ENCODE measurements at regions not wholly inside any gene's neighbourhood (a gene's known extent, or its start where the extent isn't known, plus 50 kb on each side); places are given as distances from the start of the nearest gene placed in this dataset.
A peak's percentile ranks its signal among the peaks of the same experiment; 100 is the strongest.
"Not testable (repeated sequence)": the region's sequence is repeated elsewhere in the genome, so short reads cannot be mapped to it uniquely, and the experiment has no call there.

GRCh38 chr4:177250056-177250696, 59.5 kb upstream of the NEIL3 start:
- Histone ChIP-seq H3K27me3 (ENCODE audit: low read depth) (peaks cover 7% of the 10 kb centered on the region), H3K4me1 (no peaks in the 10 kb centered on the region), H3K9me3 (no peaks in the 10 kb centered on the region), H3K4me3 (no peak overlapping the region), H3K36me3 (replicated peaks) (no peaks in the 10 kb centered on the region)
- in situ Hi-C loops (cut with MboI; ENCODE audit: low sequenced_read_pairs) = no loop called here
- peak; percentile 54 to 82 for DNase-seq (ENCODE audit: low spot score in 2 of 2)

DNA sequence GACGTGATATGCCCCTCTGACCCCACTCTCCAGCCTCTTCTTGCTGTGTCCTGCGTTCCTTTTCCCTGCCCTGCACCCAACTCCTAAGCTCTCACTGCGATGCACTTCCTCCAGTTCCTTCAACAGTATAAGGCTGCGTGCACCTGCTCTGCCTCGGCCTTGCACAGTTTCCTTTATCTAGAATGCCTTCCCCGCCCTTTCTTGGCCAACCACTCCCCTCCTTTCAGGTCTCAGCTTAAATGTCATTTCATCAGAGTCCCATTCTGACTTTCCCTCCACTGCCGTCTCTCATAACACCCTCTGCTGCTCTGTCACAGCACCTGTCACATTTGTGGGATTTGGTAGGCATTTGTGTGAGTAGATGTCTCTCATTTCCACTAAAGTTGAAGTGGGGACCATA, 58.4 kb upstream of the NEIL3 start:
- in situ Hi-C loops (cut with MboI; ENCODE audit: low sequenced_read_pairs) = no loop called here
- peaks cover 7% of the 10 kb centered on the region for H3K27me3 ChIP-seq (ENCODE audit: low read depth)

DNA sequence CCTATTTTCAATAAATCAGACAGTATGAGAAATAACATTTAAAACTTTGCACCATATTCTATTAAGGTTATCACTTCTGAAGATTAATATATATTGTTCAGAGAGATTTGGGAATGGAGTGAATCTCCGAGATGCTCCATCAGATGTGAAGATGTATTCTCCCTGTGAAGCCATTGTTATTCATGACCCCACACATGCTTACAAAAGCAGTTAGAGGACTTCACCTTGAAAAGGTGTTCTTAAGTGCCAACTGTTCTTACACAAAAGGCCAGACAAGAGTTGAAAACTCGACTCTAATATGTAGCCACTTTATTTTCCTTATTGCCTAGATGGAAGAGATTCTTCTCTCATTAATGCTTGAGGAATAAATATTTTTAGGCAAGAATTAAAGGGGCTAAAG, 54.3 kb upstream of the NEIL3 start:
- no peaks in the 10 kb centered on the region for H3K27me3 ChIP-seq (ENCODE audit: low read depth)
- H3K4me1 ChIP-seq = no peaks in the 10 kb centered on the region
- H3K4me3 ChIP-seq = no peak overlapping the region
- no peaks in the 10 kb centered on the region for H3K9me3 ChIP-seq
- no peaks in the 10 kb centered on the region for H3K36me3 ChIP-seq (replicated peaks)
- DNase-seq (ENCODE audit: low spot score in 2 of 2) = no peak
- in situ Hi-C loops (cut with MboI; ENCODE audit: low sequenced_read_pairs) = no loop called here

More for the DNA sequence above, 58.4 kb upstream of the NEIL3 start:
- no peaks in the 10 kb centered on the region for H3K36me3 ChIP-seq (replicated peaks)
- H3K9me3 ChIP-seq = no peaks in the 10 kb centered on the region
- H3K4me3 ChIP-seq = no peak overlapping the region
- DNase-seq (ENCODE audit: low spot score in 2 of 2) = no peak
- no peaks in the 10 kb centered on the region for H3K4me1 ChIP-seq

GRCh38 chr4:177256950-177257349, 52.7 kb upstream of the NEIL3 start:
- in situ Hi-C loops (cut with MboI; ENCODE audit: low sequenced_read_pairs) = no loop called here
- DNase-seq (ENCODE audit: low spot score in 2 of 2) = no peak

GRCh38 chr4:177259466-177259865, 50.2 kb upstream of the NEIL3 start:
- H3K9me3 ChIP-seq; DNase-seq (ENCODE audit: low spot score in 2 of 2); in situ Hi-C loops (cut with MboI; ENCODE audit: low sequenced_read_pairs); H3K4me1 ChIP-seq; H3K4me3 ChIP-seq; H3K36me3 ChIP-seq (replicated peaks); H3K27me3 ChIP-seq (ENCODE audit: low read depth): not testable (repeated sequence)

More at GRCh38 chr4:177256950-177257349, 52.7 kb upstream of the NEIL3 start:
- Histone ChIP-seq H3K4me3 (no peak overlapping the region), H3K4me1 (no peaks in the 10 kb centered on the region), H3K9me3 (no peaks in the 10 kb centered on the region), H3K36me3 (replicated peaks) (no peaks in the 10 kb centered on the region), H3K27me3 (ENCODE audit: low read depth) (no peaks in the 10 kb centered on the region)
